Omental fat pad (tissue), 3 donors: ENCODE measurements at regions not wholly inside any gene's neighbourhood (a gene's known extent, or its start where the extent isn't known, plus 50 kb on each side); places are given as distances from the start of the nearest gene placed in this dataset.

Source experiments
- ATAC-seq: fragments of 150-250 bp; one replicate; pipeline ENCODE4 v1.9.1; 2016; ENCODE audit warnings: mild to moderate bottlenecking, moderate library complexity; ENCODE audit not compliant: low FRiP score
- DNase-seq: peaks from one replicate; pipeline ENCODE4 v3.0.0-alpha.2; 2019; ENCODE audit warnings: low spot score
- CTCF ChIP-seq, 3 donors: fragments of 450-650 bp; IDR thresholded peaks; one replicate each; pipeline ENCODE4 v1.5.1; 2016 to 2017; ENCODE audit warnings: antibody characterized with exemption in 3 of 3, mild to moderate bottlenecking in 3 of 3, moderate library complexity in 2 of 3

- TF ChIP-seq CTCF (IDR thresholded peaks at IDR 0.05) = no peak
- DNase-seq (no peak), ATAC-seq (no peak)
Observed at GRCh38 chr22:22741843-22742242, 97.4 kb downstream of the GGTLC2 start.

- TF ChIP-seq CTCF (IDR thresholded peaks at IDR 0.05) = no peak
- no peak for DNase-seq
Observed at GRCh38 chr22:22742641-22743040, 98.2 kb downstream of the GGTLC2 start.

GRCh38 chr22:22743128-22743760 is 98.8 kb downstream of the GGTLC2 start:
- no peak for TF ChIP-seq CTCF (IDR thresholded peaks at IDR 0.05)
- DNase-seq = no peak

More at GRCh38 chr22:22742641-22743040, 98.2 kb downstream of the GGTLC2 start:
- no peak for ATAC-seq

GRCh38 chr22:22744412-22745224 is 100.2 kb downstream of the GGTLC2 start:
- ATAC-seq = no peak
- no peak for TF ChIP-seq CTCF (IDR thresholded peaks at IDR 0.05)
- DNase-seq = no peak

More at GRCh38 chr22:22743128-22743760, 98.8 kb downstream of the GGTLC2 start:
- no peak for ATAC-seq

GRCh38 chr22:22745225-22746060 is 101.0 kb downstream of the GGTLC2 start:
- no peak for ATAC-seq
- no peak for DNase-seq
- no peak for TF ChIP-seq CTCF (IDR thresholded peaks at IDR 0.05)

- DNase-seq = no peak
- ATAC-seq = no peak
- no peak for TF ChIP-seq CTCF (IDR thresholded peaks at IDR 0.05)
Observed at GRCh38 chr22:22746061-22746962, 101.9 kb downstream of the GGTLC2 start.
